ENCODE measurements at regions not wholly inside any gene's neighbourhood (a gene's known extent, or its start where the extent isn't known, plus 50 kb on each side); places are given as distances from the start of the nearest gene placed in this dataset.

- TF ChIP-seq EZH2phosphoT487 (IDR thresholded peaks at IDR 0.05; ENCODE audit: borderline replicate concordance) (no peak), CTCF (conservative IDR thresholded peaks at IDR 0.05; ENCODE audit: low read length) (no peak)
Observed at GRCh38 chr17:33871720-33872540, 383.2 kb upstream of the CCL2 start.

Measured in Loucy (cell line).